ENCODE measurements at regions not wholly inside any gene's neighbourhood (a gene's known extent, or its start where the extent isn't known, plus 50 kb on each side); places are given as distances from the start of the nearest gene placed in this dataset.

DNA sequence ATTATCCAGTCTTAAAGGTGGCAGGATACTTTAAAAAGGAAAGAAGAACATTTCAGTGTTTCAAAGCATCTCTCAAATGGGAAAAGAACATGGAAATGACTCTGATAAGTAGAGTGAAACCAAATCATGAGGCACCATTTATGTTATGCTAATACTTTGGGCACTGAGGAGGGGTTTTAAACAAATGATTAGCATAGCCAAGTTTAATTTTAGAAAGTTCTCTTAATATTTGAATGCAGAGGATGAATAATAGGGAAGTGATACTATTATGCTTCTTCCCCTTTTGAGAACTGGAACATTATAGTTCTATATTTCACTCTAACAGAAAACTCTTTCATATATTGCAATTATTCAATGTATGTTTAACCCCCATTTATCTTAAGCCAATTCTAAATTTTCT lies 1181.9 kb upstream of the PRMT6 start:
- Histone ChIP-seq H3K79me2 (ENCODE audit: insufficient read depth, low read length) (no peaks in the 10 kb centered on the region), H3K9me3 (ENCODE audit: control insufficient read depth, low read depth, low read length) (no peaks in the 10 kb centered on the region), H2BK15ac (ENCODE audit: low read depth, low read length) (no peak overlapping the region), H4K20me1 (ENCODE audit: control insufficient read depth, insufficient read depth, insufficient read length) (no peaks in the 10 kb centered on the region), H4K91ac (ENCODE audit: insufficient read length, low read depth, low read length) (no peak overlapping the region), H2AK5ac (ENCODE audit: insufficient read length, low read length) (no peak overlapping the region), H3K27me3 (ENCODE audit: insufficient read depth, low read length) (no peaks in the 10 kb centered on the region), H3T11ph (ENCODE audit: low read length) (no peak overlapping the region), H4K8ac (replicated peaks; ENCODE audit: insufficient read length, low read depth, low read length) (no peak overlapping the region), H3K14ac (ENCODE audit: insufficient read depth, low read length) (no peak overlapping the region), H3K23me2 (ENCODE audit: insufficient read length, low read depth, low read length, poor library complexity, severe bottlenecking) (no peaks in the 10 kb centered on the region), H3K56ac (ENCODE audit: insufficient read length, low read depth, low read length) (no peak overlapping the region), H3K9ac (ENCODE audit: extremely low read depth, insufficient read length, low read length) (no peak overlapping the region), H3K4me2 (ENCODE audit: insufficient read depth, insufficient read length, low read length) (no peak overlapping the region), H2AFZ (ENCODE audit: low read length) (no peak overlapping the region), H3K23ac (ENCODE audit: insufficient read length, low read depth, low read length) (no peak overlapping the region), H2BK20ac (ENCODE audit: low read depth, low read length, poor library complexity, severe bottlenecking) (no peak overlapping the region), H4K5ac (ENCODE audit: insufficient read length, low read depth, low read length) (no peak overlapping the region), H3K4me1 (ENCODE audit: insufficient read depth, low read length) (no peaks in the 10 kb centered on the region), H2BK5ac (ENCODE audit: insufficient read length, low read length) (no peak overlapping the region), H3K18ac (ENCODE audit: insufficient read length, low read depth, low read length) (no peak overlapping the region), H3K79me1 (ENCODE audit: insufficient read depth, low read depth, low read length, poor library complexity, severe bottlenecking) (no peaks in the 10 kb centered on the region), H2BK120ac (ENCODE audit: low read depth, low read length, poor library complexity, severe bottlenecking) (no peak overlapping the region), H3K4ac (ENCODE audit: low read depth, low read length) (no peak overlapping the region), H2BK12ac (ENCODE audit: insufficient read length, low read depth, low read length) (no peak overlapping the region), H3K27ac (ENCODE audit: insufficient read length, low read depth, low read length) (no peak overlapping the region)
- peaks cover 4 to 19% of the 10 kb centered on the region in 2 experiments; a peak in 3 of 5 replicates for H3K9me3 Mint-ChIP-seq
- no peak for DNase-seq
- TF ChIP-seq, protein P1, sequence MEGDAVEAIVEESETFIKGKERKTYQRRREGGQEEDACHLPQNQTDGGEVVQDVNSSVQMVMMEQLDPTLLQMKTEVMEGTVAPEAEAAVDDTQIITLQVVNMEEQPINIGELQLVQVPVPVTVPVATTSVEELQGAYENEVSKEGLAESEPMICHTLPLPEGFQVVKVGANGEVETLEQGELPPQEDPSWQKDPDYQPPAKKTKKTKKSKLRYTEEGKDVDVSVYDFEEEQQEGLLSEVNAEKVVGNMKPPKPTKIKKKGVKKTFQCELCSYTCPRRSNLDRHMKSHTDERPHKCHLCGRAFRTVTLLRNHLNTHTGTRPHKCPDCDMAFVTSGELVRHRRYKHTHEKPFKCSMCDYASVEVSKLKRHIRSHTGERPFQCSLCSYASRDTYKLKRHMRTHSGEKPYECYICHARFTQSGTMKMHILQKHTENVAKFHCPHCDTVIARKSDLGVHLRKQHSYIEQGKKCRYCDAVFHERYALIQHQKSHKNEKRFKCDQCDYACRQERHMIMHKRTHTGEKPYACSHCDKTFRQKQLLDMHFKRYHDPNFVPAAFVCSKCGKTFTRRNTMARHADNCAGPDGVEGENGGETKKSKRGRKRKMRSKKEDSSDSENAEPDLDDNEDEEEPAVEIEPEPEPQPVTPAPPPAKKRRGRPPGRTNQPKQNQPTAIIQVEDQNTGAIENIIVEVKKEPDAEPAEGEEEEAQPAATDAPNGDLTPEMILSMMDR (conservative IDR thresholded peaks at IDR 0.05), result no peak
- no peaks in the 10 kb centered on the region for H3K27me3 Mint-ChIP-seq (ENCODE audit: low read depth)
- no peak overlapping the region for H3K4me3 Mint-ChIP-seq
- no peaks in the 10 kb centered on the region for H3K4me1 Mint-ChIP-seq
- H3K27ac Mint-ChIP-seq, result no peak overlapping the region
- H3K36me3 Mint-ChIP-seq (ENCODE audit: insufficient read depth in 1 of 3, low read depth in 3 of 3), result peaks cover 0 to 4% (median 0%) of the 10 kb centered on the region in 3 experiments; a peak in 2 of 7 replicates

All from H9 (cell line).